ENCODE measurements at regions not wholly inside any gene's neighbourhood (a gene's known extent, or its start where the extent isn't known, plus 50 kb on each side); places are given as distances from the start of the nearest gene placed in this dataset.

DNA sequence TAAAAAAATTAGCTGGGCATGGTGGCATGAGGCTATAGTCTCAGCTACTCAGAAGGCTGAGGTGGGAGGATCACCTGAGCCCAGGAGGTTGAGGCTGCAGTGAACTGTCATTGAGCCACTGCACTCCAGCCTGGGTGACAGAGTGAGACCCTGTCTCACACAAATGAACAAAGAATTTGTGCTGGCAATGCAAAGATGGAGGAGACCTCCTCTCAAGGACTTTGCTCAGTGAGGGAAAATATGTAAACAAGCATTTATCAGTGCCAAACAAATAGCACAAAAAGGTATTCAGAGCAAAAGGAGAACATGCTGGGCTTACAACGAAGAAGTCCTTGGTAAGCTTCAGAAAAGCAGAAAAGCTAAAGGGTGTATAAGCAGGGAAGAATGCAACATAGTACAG is 113.1 kb upstream of the UMPS start (continued):
- TF ChIP-seq PHF5A (CRISPR knock-in tag; IDR thresholded peaks at IDR 0.05; ENCODE audit: low read depth, unreplicated experiment): no peak
- TF ChIP-seq, protein P1, sequence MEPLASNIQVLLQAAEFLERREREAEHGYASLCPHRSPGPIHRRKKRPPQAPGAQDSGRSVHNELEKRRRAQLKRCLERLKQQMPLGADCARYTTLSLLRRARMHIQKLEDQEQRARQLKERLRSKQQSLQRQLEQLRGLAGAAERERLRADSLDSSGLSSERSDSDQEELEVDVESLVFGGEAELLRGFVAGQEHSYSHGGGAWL (CRISPR knock-in tag; IDR thresholded peaks at IDR 0.05): no peak
- TF ChIP-seq ZNF619 (CRISPR knock-in tag; IDR thresholded peaks at IDR 0.05): no peak
- TF ChIP-seq, protein P2, sequence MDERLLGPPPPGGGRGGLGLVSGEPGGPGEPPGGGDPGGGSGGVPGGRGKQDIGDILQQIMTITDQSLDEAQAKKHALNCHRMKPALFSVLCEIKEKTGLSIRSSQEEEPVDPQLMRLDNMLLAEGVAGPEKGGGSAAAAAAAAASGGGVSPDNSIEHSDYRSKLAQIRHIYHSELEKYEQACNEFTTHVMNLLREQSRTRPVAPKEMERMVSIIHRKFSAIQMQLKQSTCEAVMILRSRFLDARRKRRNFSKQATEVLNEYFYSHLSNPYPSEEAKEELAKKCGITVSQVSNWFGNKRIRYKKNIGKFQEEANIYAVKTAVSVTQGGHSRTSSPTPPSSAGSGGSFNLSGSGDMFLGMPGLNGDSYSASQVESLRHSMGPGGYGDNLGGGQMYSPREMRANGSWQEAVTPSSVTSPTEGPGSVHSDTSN (CRISPR knock-in tag; IDR thresholded peaks at IDR 0.05): no peak
- no peak for TF ChIP-seq KDM4B (CRISPR knock-in tag; IDR thresholded peaks at IDR 0.05)
- peak; percentile 93 for TF ChIP-seq GATAD2A (CRISPR knock-in tag; IDR thresholded peaks at IDR 0.05)
- TF ChIP-seq SALL1 (CRISPR knock-in tag; IDR thresholded peaks at IDR 0.05): peak; percentile 89
- no peak for TF ChIP-seq ZNF20 (CRISPR knock-in tag; IDR thresholded peaks at IDR 0.05)
- TF ChIP-seq HNRNPH1 (optimal IDR thresholded peaks at IDR 0.05; ENCODE audit: low read depth, low read length): no peak
- TF ChIP-seq ZNF329 (CRISPR knock-in tag; IDR thresholded peaks at IDR 0.05; ENCODE audit: low read depth): no peak
- 0 out of 2 replicates have a peak, but pooled peaks have one; percentile 49 for TF ChIP-seq CCDC6 (CRISPR knock-in tag; IDR thresholded peaks at IDR 0.05)
- TF ChIP-seq AKAP8 (CRISPR knock-in tag; IDR thresholded peaks at IDR 0.05): no peak
- TF ChIP-seq ETV5 (CRISPR knock-in tag; IDR thresholded peaks at IDR 0.05; ENCODE audit: borderline replicate concordance): peak; percentile 41; the same call in 1 of the 2 replicates
- no peak for TF ChIP-seq ZNF816 (CRISPR knock-in tag; IDR thresholded peaks at IDR 0.05; ENCODE audit: borderline replicate concordance)
- TF ChIP-seq U2AF2 (IDR thresholded peaks at IDR 0.05; ENCODE audit: low read depth, low read length): no peak
- no peak for TF ChIP-seq IRF9 (CRISPR knock-in tag; IDR thresholded peaks at IDR 0.05; ENCODE audit: borderline replicate concordance)
- no peak for TF ChIP-seq ZNF44 (CRISPR knock-in tag; IDR thresholded peaks at IDR 0.05)
- TF ChIP-seq, protein P3, sequence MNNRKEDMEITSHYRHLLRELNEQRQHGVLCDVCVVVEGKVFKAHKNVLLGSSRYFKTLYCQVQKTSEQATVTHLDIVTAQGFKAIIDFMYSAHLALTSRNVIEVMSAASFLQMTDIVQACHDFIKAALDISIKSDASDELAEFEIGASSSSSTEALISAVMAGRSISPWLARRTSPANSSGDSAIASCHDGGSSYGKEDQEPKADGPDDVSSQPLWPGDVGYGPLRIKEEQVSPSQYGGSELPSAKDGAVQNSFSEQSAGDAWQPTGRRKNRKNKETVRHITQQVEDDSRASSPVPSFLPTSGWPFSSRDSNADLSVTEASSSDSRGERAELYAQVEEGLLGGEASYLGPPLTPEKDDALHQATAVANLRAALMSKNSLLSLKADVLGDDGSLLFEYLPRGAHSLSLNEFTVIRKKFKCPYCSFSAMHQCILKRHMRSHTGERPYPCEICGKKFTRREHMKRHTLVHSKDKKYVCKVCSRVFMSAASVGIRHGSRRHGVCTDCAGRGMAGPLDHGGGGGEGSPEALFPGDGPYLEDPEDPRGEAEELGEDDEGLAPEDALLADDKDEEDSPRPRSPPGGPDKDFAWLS (CRISPR knock-in tag; IDR thresholded peaks at IDR 0.05; ENCODE audit: borderline replicate concordance): no peak
- TF ChIP-seq ZFAT (CRISPR knock-in tag; conservative IDR thresholded peaks at IDR 0.05): no peak
- no peak for TF ChIP-seq ZNF382 (CRISPR knock-in tag; IDR thresholded peaks at IDR 0.05; ENCODE audit: borderline replicate concordance)
- TF ChIP-seq TGIF2 (CRISPR knock-in tag; IDR thresholded peaks at IDR 0.05): no peak
- TF ChIP-seq MEIS1 (CRISPR knock-in tag; IDR thresholded peaks at IDR 0.05; ENCODE audit: borderline replicate concordance): peak; percentile 50; the same call in 1 of the 2 replicates
- 0 out of 2 replicates have a peak, but pooled peaks have one; percentile 18 for TF ChIP-seq SALL2 (CRISPR knock-in tag; IDR thresholded peaks at IDR 0.05)
- no peak for TF ChIP-seq SOX6 (IDR thresholded peaks at IDR 0.05)
- TF ChIP-seq SOX6 (CRISPR knock-in tag; IDR thresholded peaks at IDR 0.05): peak; percentile 83

Data from HepG2 (cell line).